GM21576 (cell line): ENCODE measurements at regions not wholly inside any gene's neighbourhood (a gene's known extent, or its start where the extent isn't known, plus 50 kb on each side); places are given as distances from the start of the nearest gene placed in this dataset.
"Not testable (repeated sequence)": the region's sequence is repeated elsewhere in the genome, so short reads cannot be mapped to it uniquely, and the experiment has no call there.

Experiments used
- ATAC-seq: cut with Tn5 transposase; IDR thresholded peaks from one replicate; pipeline ENCODE4 v1.9.1; 2021; ENCODE audit warnings: mild to moderate bottlenecking, moderate library complexity; ENCODE audit not compliant: unreplicated experiment

DNA sequence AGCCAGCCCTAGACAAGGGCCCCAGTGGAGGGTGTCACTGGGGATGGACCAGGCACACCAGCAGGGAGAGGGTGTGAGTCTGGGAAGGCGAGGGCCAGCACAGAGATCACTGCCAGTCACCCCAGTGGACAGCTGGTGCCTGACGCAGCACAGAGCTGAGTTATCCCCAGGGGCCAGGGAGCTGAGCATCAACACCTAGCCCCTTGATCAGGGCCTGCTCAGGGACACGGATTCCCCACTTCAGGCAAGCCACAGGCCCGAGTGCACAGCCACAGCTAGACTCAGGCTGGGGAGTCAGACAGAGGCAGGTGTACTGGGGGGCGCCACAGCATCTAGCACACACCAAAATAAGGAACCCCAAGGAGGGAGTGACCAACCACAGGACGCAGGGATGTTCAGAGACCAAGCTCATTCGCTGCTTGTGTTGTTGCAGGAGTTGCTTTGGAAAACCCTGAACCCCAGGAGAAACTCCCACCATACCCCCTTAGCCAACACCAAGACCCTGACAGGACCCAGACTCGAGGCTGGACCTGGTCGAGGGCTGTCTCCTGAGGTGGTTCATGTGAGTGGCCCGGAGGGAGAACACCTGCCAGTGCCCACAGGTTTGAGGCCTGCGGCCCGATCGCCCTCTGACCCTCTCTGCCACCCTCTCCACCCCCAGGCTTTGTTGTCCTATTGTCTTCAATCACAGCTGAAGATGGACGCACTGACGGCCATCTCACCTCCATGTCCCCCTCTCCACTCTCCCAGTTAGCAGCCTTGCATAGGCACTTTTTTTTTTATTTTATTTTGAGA is 146.8 kb downstream of the TPRA1 start:
- no peak for ATAC-seq

DNA sequence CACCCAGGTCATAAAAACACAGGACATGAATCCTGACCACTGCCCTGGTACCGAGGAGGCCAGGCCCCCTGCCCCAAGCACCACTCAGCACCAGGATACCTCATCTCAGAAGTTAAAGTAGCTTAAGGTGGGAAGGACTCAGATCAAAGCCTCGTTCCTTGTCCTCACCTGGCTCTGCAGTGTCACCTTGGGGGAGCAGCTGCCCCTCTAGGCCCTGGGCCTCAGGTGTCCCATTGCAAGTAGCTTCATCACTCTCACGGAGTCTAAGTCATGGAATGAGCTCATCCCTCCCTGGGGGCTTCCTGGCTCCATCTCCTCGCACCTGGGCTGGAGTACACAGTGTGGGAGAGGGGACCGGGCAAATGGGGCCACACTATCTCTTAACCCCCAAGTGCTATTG is 148.0 kb downstream of the TPRA1 start:
- ATAC-seq: no peak

DNA sequence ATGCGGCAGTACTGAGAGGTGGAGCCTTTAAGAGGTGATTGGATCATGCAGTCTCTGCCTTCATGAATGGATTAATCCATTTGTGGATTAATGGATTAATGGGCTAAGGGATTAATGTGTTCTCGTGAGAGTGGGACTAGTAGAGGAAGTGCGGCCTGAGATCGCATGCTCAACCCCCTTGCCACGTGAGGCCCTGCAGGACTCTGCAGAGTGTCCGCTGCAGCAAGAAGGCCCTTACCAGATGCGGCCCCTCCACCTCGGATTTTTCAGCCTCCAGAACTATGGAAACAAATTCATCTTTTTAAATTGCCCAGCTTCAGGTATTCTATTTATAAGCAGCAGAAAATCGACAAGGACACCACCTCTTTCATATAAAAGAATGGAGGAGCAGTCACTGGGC is 148.8 kb downstream of the TPRA1 start:
- ATAC-seq: no peak

- ATAC-seq: no peak
Observed at GRCh38 chr3:127440384-127440783, 150.1 kb downstream of the TPRA1 start.

- no peak for ATAC-seq
Observed at GRCh38 chr3:127439621-127440020, 150.9 kb downstream of the TPRA1 start.

GRCh38 chr3:127438951-127439350 is 151.1 kb upstream of the PRR20G start:
- ATAC-seq: no peak

DNA sequence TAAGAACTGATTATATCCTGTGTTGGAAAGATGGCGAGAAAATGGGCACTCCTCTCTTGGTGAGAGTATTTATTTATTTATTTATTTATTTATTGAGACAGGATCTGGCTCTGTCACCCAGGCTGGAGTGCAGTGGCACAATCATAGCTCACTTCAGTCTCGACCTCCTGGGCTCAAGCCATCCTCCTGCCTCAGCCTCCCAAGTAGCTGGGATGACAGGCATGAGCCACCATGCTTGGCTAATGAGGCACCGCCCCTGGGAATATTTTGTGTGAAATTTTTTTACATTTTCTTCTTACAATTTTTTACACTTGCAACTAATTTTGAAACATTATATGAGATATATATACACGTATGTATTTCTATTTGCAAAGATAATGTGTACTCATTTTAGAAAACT is 150.5 kb upstream of the PRR20G start:
- ATAC-seq: no peak

DNA sequence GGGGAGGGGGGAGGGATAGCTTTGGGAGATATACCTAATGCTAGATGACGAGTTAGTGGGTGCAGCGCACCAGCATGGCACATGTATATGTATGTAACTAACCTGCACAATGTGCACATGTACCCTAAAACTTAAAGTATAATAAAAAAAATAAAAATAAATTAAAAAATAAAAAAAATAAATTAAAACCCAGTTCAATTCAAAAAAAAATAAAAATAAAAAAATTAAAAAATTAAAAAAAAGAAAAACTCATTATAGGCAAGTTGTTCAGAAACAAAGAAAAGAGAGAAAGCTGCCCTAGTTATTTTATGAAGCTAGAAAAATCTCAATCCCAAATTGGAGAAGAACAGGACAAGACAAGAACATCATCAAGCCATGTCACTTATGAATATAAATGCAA is 147.5 kb upstream of the PRR20G start:
- ATAC-seq: not testable (repeated sequence)

GRCh38 chr3:127431066-127431465 is 143.2 kb upstream of the PRR20G start:
- no peak for ATAC-seq

DNA sequence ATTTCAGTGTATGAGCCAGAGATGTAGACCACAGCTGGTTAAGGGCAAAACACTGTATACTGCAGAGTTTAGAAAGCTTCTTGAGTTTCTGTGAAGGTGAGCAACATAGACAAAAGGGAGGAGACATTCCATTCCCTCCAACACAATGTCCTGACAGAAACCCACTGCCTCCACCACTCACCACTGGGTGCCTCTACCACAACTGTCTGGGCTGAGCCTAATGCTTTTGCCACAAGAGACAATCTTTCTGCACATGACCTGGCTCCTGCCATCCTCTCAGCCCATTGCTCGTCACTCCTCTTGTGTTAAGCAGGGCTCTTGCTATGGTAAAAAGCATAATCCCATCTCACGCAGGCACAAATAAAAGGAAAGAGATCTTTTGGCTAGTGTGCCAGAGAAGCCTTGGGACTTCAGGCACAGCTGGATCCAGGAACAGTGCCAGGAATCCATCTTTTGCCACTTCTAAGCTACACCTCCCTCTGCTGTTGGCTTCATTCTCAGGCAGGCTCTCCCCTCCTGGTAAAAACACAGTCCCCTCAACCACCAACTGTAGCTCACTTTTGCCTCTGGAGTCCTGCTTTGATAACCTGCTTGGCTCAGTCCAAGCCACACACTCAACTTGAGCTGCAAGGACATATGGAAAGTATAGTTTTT is 140.6 kb upstream of the PRR20G start:
- no peak for ATAC-seq

DNA sequence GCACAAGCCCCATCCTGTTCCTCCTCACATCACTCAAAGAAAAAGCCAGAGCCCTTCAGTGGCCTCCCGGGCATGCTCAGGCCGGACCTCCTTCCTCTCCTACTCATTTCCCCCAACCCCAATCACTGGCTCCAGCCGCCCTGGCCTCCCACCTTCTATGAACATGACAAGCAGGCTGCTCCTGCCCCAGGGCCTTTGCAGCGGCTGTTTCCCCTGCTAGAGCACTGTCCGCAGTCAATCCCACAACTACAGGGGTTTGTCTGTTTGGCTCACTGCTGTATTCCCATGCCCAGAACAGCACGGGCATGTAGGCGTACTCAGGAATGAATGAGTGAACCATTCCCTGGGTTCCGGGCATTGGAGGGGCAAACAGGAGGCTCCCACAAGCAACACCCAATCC is 139.8 kb upstream of the PRR20G start:
- no peak for ATAC-seq

GRCh38 chr3:127427156-127427555 is 139.3 kb upstream of the PRR20G start:
- no peak for ATAC-seq

GRCh38 chr3:127426444-127427153 is 138.8 kb upstream of the PRR20G start:
- no peak for ATAC-seq

DNA sequence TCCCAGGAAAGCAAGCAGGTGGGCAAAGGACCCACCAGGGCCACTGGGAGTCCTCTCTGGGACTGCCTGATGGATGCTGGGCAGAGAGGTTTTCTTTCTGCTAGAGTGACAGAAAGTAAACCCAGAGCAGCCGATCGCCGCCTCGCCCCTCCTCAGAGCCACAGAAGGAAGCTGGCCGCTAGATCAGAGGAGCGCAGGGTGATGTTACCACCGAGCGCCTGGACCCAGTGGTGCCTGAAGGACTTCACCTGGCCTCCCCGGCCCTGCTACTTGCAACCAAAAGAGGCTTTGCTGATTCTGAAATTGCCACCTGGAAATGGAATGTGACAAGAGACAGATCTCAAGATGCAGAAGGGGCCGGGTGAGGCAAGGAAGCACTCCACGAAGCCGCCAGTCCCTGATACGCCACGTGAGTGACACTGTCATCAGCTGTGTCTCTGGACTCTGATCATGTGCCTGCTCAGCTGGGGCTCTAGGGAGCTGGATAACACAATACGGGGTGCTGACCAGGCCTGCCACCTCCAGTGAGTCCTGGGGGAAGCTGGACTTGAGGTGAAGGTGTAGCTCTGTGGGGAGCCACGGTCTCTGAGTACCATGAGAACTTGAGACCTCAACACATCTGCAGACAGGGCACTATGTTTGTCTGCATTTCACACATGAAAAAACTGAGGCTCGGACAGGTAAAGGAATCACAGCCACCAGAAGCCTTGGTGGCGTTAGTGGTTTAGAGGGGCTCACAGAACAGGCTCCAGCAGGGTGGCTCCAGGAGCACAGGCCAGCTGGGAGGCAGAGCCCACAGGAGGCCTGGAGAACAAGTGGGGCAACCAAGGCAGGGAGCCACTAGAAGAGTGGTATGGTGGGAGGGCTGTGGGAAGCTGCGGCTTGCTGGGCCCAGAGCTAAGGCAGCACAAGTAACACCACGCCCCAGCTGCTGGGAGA is 137.9 kb upstream of the PRR20G start:
- ATAC-seq: no peak

DNA sequence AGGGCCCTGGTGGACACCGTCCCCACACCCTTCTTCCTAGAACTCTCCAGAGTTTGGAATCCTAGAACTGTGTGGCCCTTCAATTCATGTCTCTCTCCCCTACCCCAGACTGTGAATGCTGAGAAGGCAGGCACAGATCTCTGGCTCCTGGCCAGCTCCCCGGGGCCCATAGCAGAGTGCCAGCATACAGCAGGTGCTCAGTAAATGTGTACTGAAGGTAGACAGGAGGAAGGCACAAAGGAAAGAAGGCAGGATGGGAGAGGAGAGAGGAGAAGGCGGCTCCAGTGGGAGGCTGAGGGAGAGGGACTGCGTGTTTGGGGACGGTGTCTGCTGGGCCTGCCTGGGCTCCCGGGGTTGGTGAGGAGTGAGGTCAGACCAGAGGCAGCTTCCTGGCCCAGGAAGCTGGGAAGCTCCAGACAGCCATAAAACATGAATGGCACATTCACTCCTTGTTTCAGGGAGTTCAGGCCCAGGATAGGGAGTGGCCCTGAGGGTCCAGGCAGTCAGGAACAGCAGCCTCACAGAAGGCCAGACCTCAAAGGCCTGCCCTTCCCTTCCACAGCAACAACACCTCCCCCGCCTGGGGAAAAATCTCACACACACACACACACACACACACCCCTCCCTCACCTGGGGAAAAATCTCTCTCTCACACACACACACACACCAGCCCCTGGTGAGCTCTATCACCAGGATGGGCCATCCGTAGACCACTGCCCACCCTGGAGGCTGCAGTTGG is 137.1 kb upstream of the PRR20G start:
- no peak for ATAC-seq

GRCh38 chr3:127423856-127424765 is 136.3 kb upstream of the PRR20G start:
- ATAC-seq: no peak

DNA sequence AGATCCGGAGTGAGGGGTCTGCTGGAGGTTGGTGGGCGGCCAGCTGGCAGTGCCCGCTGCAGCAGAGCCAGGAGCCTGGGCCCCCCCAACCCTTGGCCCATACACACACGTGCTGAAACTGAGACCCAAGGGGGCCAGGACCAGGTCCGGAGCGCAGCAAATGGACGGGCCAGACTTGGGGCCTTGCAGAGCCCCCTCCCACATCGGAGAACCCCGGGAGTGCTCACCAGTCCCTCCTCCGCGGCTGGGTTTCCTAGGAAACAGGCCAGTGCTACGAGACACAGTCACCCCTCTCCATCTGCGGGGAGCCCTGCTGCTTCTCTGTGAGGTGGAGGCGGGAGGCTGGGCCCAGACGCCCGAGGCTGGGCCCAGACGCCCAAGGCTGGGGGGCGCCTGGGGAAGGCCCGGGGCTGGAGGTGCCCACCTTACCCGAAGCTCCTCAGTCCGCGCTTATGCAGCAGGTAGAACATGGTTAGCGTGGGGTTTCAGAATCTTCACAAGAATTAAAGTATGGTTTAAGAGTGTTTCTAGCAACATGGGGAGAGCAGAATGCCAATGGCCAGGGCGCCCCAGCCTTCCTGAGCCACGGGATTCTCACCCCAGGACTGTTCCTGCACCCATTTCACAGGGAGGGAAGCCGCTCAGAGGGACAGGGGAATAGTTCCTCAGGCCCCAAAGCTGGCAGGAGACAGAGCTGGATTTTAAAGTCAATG is 135.0 kb upstream of the PRR20G start:
- no peak for ATAC-seq

DNA sequence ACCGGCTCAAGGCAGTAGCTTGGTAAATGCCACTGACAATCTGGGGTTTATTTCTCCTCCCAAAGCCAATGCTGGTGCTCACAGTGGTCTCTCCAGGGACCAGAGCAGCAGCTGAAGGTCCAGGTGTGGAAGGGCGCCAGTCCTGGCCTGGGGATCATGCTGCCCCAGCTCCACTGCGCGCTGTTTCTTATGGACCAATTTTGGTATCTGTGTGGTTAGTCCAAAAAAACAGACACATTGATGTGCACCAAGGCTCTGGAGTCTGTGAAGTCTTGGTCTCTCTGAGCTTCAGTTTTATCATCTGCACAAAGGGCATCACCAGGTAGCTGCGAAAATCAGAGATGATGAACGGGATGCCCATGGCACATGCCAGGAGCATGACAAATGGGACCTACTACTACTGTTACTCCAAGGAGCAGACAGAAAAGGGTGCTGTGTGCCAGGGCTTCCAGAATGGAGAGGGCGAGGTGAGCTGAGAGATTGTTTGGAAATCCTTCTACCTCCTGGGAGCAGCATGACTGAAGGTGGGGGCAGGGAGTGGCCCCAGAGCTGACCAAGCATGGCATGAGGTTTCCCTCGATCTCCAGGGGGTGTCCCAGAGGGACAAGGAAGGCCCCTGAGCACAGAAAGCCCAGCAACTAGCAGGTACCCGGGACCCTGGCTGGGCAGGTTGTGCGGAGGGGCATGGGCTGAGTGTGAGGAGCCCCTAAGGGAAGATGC is 134.3 kb upstream of the PRR20G start:
- no peak for ATAC-seq
